ENCODE measurements at regions not wholly inside any gene's neighbourhood (a gene's known extent, or its start where the extent isn't known, plus 50 kb on each side); places are given as distances from the start of the nearest gene placed in this dataset.

- Histone ChIP-seq H3K36me3 (ENCODE audit: control insufficient read depth in 2 of 4, insufficient read depth in 4 of 4, low read length in 3 of 4) (no peaks in the 10 kb centered on the region), H3K23me2 (ENCODE audit: low read depth, low read length) (no peaks in the 10 kb centered on the region), H3K14ac (ENCODE audit: insufficient read length) (no peak overlapping the region), H3K4ac (replicated peaks; ENCODE audit: insufficient read length, low read depth, low read length) (no peak overlapping the region), H3K4me1 (replicated peaks in 1 of 4; ENCODE audit: control insufficient read depth in 3 of 4, insufficient read depth in 4 of 4, low read length in 3 of 4) (no peaks in the 10 kb centered on the region), H4K20me1 (replicated peaks in 1 of 2; ENCODE audit: control insufficient read depth in 1 of 2, insufficient read depth in 2 of 2, low read length in 2 of 2) (no peaks in the 10 kb centered on the region), H3K23ac (ENCODE audit: insufficient read length) (no peak overlapping the region), H2AFZ (ENCODE audit: low read length) (no peak overlapping the region), H4K5ac (ENCODE audit: insufficient read length, low read depth, low read length) (no peak overlapping the region), H2BK12ac (ENCODE audit: low read depth, low read length) (no peak overlapping the region), H4K8ac (ENCODE audit: extremely low read depth, insufficient read depth, low read length) (no peak overlapping the region), H2AK5ac (ENCODE audit: low read depth, low read length) (no peak overlapping the region), H3K27ac (ENCODE audit: low read depth, low read length) (no peak overlapping the region), H3K79me2 (ENCODE audit: control insufficient read depth in 1 of 2, insufficient read depth in 2 of 2, low read length in 2 of 2) (no peaks in the 10 kb centered on the region), H3K4me3 (ENCODE audit: extremely low read depth in 1 of 4, insufficient read depth in 2 of 4, low read depth in 3 of 4, low read length in 4 of 4) (no peak overlapping the region), H2BK15ac (ENCODE audit: low read length) (no peak overlapping the region), H3K79me1 (ENCODE audit: low read depth, low read length) (no peaks in the 10 kb centered on the region), H3K9me3 (ENCODE audit: insufficient read depth in 2 of 2, low read depth in 1 of 2, low read length in 1 of 2) (no peaks in the 10 kb centered on the region), H4K91ac (replicated peaks; ENCODE audit: insufficient read length, low read length) (no peak overlapping the region), H3K56ac (replicated peaks; ENCODE audit: insufficient read length, low read depth, low read length) (no peak overlapping the region), H3K27me3 (replicated peaks in 1 of 4; ENCODE audit: control insufficient read depth in 3 of 4, extremely low read depth in 1 of 4, insufficient read depth in 3 of 4, low read length in 3 of 4) (no peaks in the 10 kb centered on the region), H3K4me2 (ENCODE audit: insufficient read depth in 1 of 2, low read depth in 2 of 2, low read length in 2 of 2) (no peak overlapping the region), H3K9ac (replicated peaks in 1 of 4; ENCODE audit: extremely low read depth in 1 of 4, low read depth in 3 of 4, low read length in 3 of 4) (no peak overlapping the region), H2BK5ac (ENCODE audit: low read depth, low read length) (no peak overlapping the region), H3K18ac (ENCODE audit: extremely low read depth, low read length) (no peak overlapping the region), H2BK120ac (replicated peaks; ENCODE audit: low read depth, low read length) (no peak overlapping the region), H2BK20ac (ENCODE audit: low read length) (no peak overlapping the region)
- no peak for DNase-seq (ENCODE audit: low read depth in 1 of 2, low spot score in 2 of 2)
- TF ChIP-seq SAP30 (IDR thresholded peaks at IDR 0.05; ENCODE audit: insufficient read depth, insufficient replicate concordance, low read length) (no peak), SRF (IDR thresholded peaks at IDR 0.05; ENCODE audit: low read depth, low read length) (no peak), YY1 (IDR thresholded peaks at IDR 0.05; ENCODE audit: low read depth, low read length) (no peak)
- ChIA-PET CTCF (ENCODE audit: partially characterized antibody) (no interaction called here), POLR2A (ENCODE audit: partially characterized antibody) (no interaction called here)
- 90% methylated on average over 3 of the region's 3 CpGs; no CpG with 5 or more reads in 1 of the 2 experiments for WGBS, 2 experiments (ENCODE audit: extremely low coverage in 1 of 2, insufficient coverage in 1 of 2, insufficient read length in 1 of 2, insufficient replicate concordance in 2 of 2, low coverage in 1 of 2, low lambda C conversion rate in 2 of 2, missing lambda C conversion rate in 1 of 2)
- no peak for FAIRE-seq
Observed at GRCh38 chr4:111113591-111113990, 490.7 kb upstream of the PITX2 start.
